IMR-90 (cell line): ENCODE measurements at regions not wholly inside any gene's neighbourhood (a gene's known extent, or its start where the extent isn't known, plus 50 kb on each side); places are given as distances from the start of the nearest gene placed in this dataset.

Source experiments
- ATAC-seq: fragments of 200-7000 bp; cut with Tn5 transposase; 2 replicates; pipeline ENCODE4 v1.9.1; 2020; ENCODE audit warnings: low read depth, mild to moderate bottlenecking, moderate library complexity
- BruUV-seq: library from RNA; stranded (reverse); fragments of 400-500 nt; replicated peaks from 2 replicates; lab custom pipeline; 2021; lab: Mats Ljungman, UMichigan
- CTCF ChIA-PET: fragments of 300-600 bp; formaldehyde crosslinking; extraction: SDS; loops from one replicate; lab custom pipeline; 2021; ENCODE audit warnings: antibody characterized with exemption; lab: Yijun Ruan, JAX
- POLR2A ChIA-PET: fragments of 300-600 bp; sonication (Branson Sonifier 250); formaldehyde crosslinking; loops from one replicate; lab custom pipeline; 2022; ENCODE audit warnings: antibody characterized with exemption; ENCODE audit not compliant: unreplicated experiment; lab: Charles Lee
- DNase-seq: peaks from one replicate; pipeline ENCODE4 v3.0.0; 2013
- H2AFZ ChIP-seq: replicated peaks from 2 replicates; pipeline ENCODE3; 2013; ENCODE audit warnings: low read length, mild to moderate bottlenecking; ENCODE audit not compliant: poor library complexity
- H2AK5ac ChIP-seq: 2 replicates; pipeline ENCODE4 v1.6.1; 2013; ENCODE audit warnings: low read depth, low read length, inconsistent platforms
- H2AK9ac ChIP-seq: replicated peaks from 2 replicates; pipeline ENCODE3; 2013; ENCODE audit warnings: mild to moderate bottlenecking, low read depth, low read length, moderate library complexity; ENCODE audit not compliant: poor library complexity
- H2BK120ac ChIP-seq: 2 replicates; pipeline ENCODE4 v1.6.1; 2013; ENCODE audit warnings: low read depth, low read length, inconsistent platforms
- H2BK15ac ChIP-seq: 3 replicates; pipeline ENCODE4 v1.6.1; 2013; ENCODE audit warnings: low read depth, low read length, inconsistent platforms
- H2BK20ac ChIP-seq: 2 replicates; pipeline ENCODE4 v1.6.1; 2013; ENCODE audit warnings: low read depth, mild to moderate bottlenecking, inconsistent platforms, low read length, moderate library complexity
- H2BK5ac ChIP-seq: 2 replicates; pipeline ENCODE4 v1.6.1; 2013; ENCODE audit warnings: mild to moderate bottlenecking, low read depth, low read length, inconsistent platforms; ENCODE audit not compliant: poor library complexity, severe bottlenecking
- H3K14ac ChIP-seq: replicated peaks from 2 replicates; pipeline ENCODE4 v1.6.1; 2013; ENCODE audit warnings: low read depth, low read length, inconsistent platforms
- H3K18ac ChIP-seq: 2 replicates; pipeline ENCODE4 v1.6.1; 2013; ENCODE audit warnings: low read depth, low read length, control low read depth
- H3K23ac ChIP-seq: 2 replicates; pipeline ENCODE4 v1.6.1; 2013; ENCODE audit warnings: low read depth, low read length, inconsistent platforms
- H3K27ac ChIP-seq: 2 replicates; pipeline ENCODE4 v1.5.1; 2013; ENCODE audit warnings: mild to moderate bottlenecking, control low read depth, low read length; ENCODE audit not compliant: insufficient read depth
- H3K27me3 ChIP-seq: 2 replicates; pipeline ENCODE4 v1.6.1; 2013; ENCODE audit warnings: low read length; ENCODE audit not compliant: control insufficient read depth, insufficient read depth
- H3K36me3 ChIP-seq: 2 replicates; pipeline ENCODE4 v1.6.1; 2013; ENCODE audit warnings: low read length, mixed read lengths; ENCODE audit not compliant: control insufficient read depth, insufficient read depth
- H3K4ac ChIP-seq: 2 replicates; pipeline ENCODE4 v1.6.1; 2013; ENCODE audit warnings: low read depth, low read length, inconsistent platforms
- H3K4me1 ChIP-seq: 2 replicates; pipeline ENCODE4 v1.6.1; 2013; ENCODE audit warnings: low read length, mixed read lengths; ENCODE audit not compliant: control insufficient read depth, insufficient read depth
- H3K4me2 ChIP-seq: 2 replicates; pipeline ENCODE4 v1.6.1; 2013; ENCODE audit warnings: low read depth, mild to moderate bottlenecking, control low read depth, low read length, moderate library complexity
- H3K4me3 ChIP-seq: 2 replicates; pipeline ENCODE4 v1.5.1; 2013; ENCODE audit warnings: low read depth, mild to moderate bottlenecking, control low read depth, low read length, moderate library complexity; ENCODE audit not compliant: insufficient read depth
- H3K56ac ChIP-seq: 2 replicates; pipeline ENCODE4 v1.6.1; 2013; ENCODE audit warnings: low read length, inconsistent platforms; ENCODE audit not compliant: insufficient read depth; ENCODE audit errors: extremely low read depth
- H3K79me1 ChIP-seq, 2 experiments: 2 replicates each; pipeline ENCODE4 v1.6.1; 2013; ENCODE audit warnings: low read length in 2 of 2, inconsistent platforms in 1 of 2, low read depth in 1 of 2
- H3K9ac ChIP-seq: 2 replicates; pipeline ENCODE4 v1.6.1; 2013; ENCODE audit warnings: low read depth, low read length, control low read depth
- H3K9me1 ChIP-seq: 2 replicates; pipeline ENCODE4 v1.6.1; 2013; ENCODE audit warnings: low read length, inconsistent platforms; ENCODE audit not compliant: insufficient read depth
- H3K9me3 ChIP-seq: 2 replicates; pipeline ENCODE4 v1.6.1; 2013; ENCODE audit warnings: low read length; ENCODE audit not compliant: control insufficient read depth, insufficient read depth
- H4K20me1 ChIP-seq: 2 replicates; pipeline ENCODE4 v1.6.1; 2013; ENCODE audit warnings: low read length, inconsistent platforms; ENCODE audit not compliant: insufficient read depth
- H4K5ac ChIP-seq: 2 replicates; pipeline ENCODE4 v1.6.1; 2013; ENCODE audit warnings: mild to moderate bottlenecking, low read depth, low read length, control low read depth
- H4K8ac ChIP-seq, 2 experiments: 2 replicates each; pipeline ENCODE4 v1.6.1; 2013; ENCODE audit warnings: low read depth in 2 of 2, low read length in 2 of 2, control low read depth in 1 of 2, inconsistent platforms in 1 of 2
- H4K91ac ChIP-seq: 2 replicates; pipeline ENCODE4 v1.6.1; 2013; ENCODE audit warnings: low read depth, low read length, inconsistent platforms; ENCODE audit not compliant: insufficient read depth
- BHLHE40 ChIP-seq: fragments of 150-350 bp; IDR thresholded peaks from 2 replicates; pipeline ENCODE4 v1.6.1; 2016; ENCODE audit warnings: mild to moderate bottlenecking, low read depth, low read length
- CEBPB ChIP-seq: IDR thresholded peaks from 2 replicates; pipeline ENCODE4 v1.6.1; 2012; ENCODE audit warnings: low read depth, low read length, improper control_type of control experiment
- CHD1 ChIP-seq: IDR thresholded peaks from 2 replicates; pipeline ENCODE4 v1.6.1; 2012; ENCODE audit warnings: low read depth, low read length, improper control_type of control experiment
- CTCF ChIP-seq: conservative IDR thresholded peaks from 2 replicates; pipeline ENCODE4 v1.5.1; 2012; ENCODE audit warnings: mild to moderate bottlenecking, low read depth, low read length, improper control_type of control experiment
- FOS ChIP-seq: fragments of 150-350 bp; IDR thresholded peaks from 2 replicates; pipeline ENCODE4 v1.6.1; 2016; ENCODE audit warnings: low read depth, low read length
- MAZ ChIP-seq: IDR thresholded peaks from 2 replicates; pipeline ENCODE4 v1.6.1; 2012; ENCODE audit warnings: low read depth, mild to moderate bottlenecking, low read length, improper control_type of control experiment, moderate library complexity, borderline replicate concordance
- NFE2L2 ChIP-seq: fragments of 150-350 bp; IDR thresholded peaks from 2 replicates; pipeline ENCODE4 v1.6.1; 2016; ENCODE audit warnings: low read depth, mild to moderate bottlenecking, low read length
- POLR2A ChIP-seq: IDR thresholded peaks from 2 replicates; pipeline ENCODE4 v1.6.1; 2012; ENCODE audit warnings: mild to moderate bottlenecking, low read depth, low read length
- RAD21 ChIP-seq: IDR thresholded peaks from 2 replicates; pipeline ENCODE4 v1.6.1; 2012; ENCODE audit warnings: low read length, improper control_type of control experiment
- RFX5 ChIP-seq: IDR thresholded peaks from 2 replicates; pipeline ENCODE4 v1.8.0; 2012; ENCODE audit warnings: low read depth, mild to moderate bottlenecking, low read length, moderate library complexity
- WGBS, 2 experiments: methylation state at CpG; one replicate each; pipeline versions ENCODE4 v1.1.5 to v1.1.7; 2013; ENCODE audit warnings: missing lambda C conversion rate in 2 of 2; ENCODE audit not compliant: insufficient read length in 1 of 2; ENCODE audit errors: extremely low coverage in 2 of 2; 5-methylcytosine and 5-hydroxymethylcytosine counted together
- dilution Hi-C: fragments of 300-500 bp; cut with HindIII; formaldehyde crosslinking; loops from one replicate; pipeline ENCODE4 v1.14.3; 2018; ENCODE audit warnings: low sequenced_read_pairs; ENCODE audit not compliant: unreplicated experiment
- in situ Hi-C: fragments of 300-500 bp; cut with MboI; formaldehyde crosslinking; loops from 3 replicates; pipeline ENCODE4 v1.14.3; 2019; ENCODE audit warnings: low sequenced_read_pairs, inconsistent platforms, mixed read lengths
- intact Hi-C: fragments of 100-400 bp; cut with micrococcal nuclease; formaldehyde crosslinking; loops from 2 replicates; pipeline ENCODE4 v1.10.0; 2022
- TF ChIP-seq, protein P1 (sequence below): fragments of 150-350 bp; IDR thresholded peaks from 2 replicates; pipeline ENCODE4 v1.6.1; 2017; ENCODE audit warnings: mild to moderate bottlenecking, antibody characterized with exemption, low read length, low read depth

GRCh38 chr5:118228489-118228888 is 759.9 kb downstream of the DTWD2 start:
- POLR2A ChIA-PET, result no interaction called here
- intact Hi-C loops, result no loop called here
- no peaks in the 10 kb centered on the region for H3K27me3 ChIP-seq

More at GRCh38 chr5:118228489-118228888, 759.9 kb downstream of the DTWD2 start:
- Histone ChIP-seq H2AK9ac (no peak overlapping the region), H3K27ac (no peak overlapping the region), H4K5ac (no peak overlapping the region), H3K9me3 (no peaks in the 10 kb centered on the region), H4K20me1 (no peaks in the 10 kb centered on the region), H3K4ac (no peak overlapping the region), H3K23ac (no peak overlapping the region), H2BK120ac (no peak overlapping the region), H3K4me1 (no peaks in the 10 kb centered on the region), H3K4me2 (no peak overlapping the region), H4K91ac (no peak overlapping the region), H3K9ac (no peak overlapping the region), H2BK20ac (no peak overlapping the region), H3K36me3 (no peaks in the 10 kb centered on the region), H3K9me1 (no peaks in the 10 kb centered on the region), H3K14ac (no peak overlapping the region), H3K56ac (no peak overlapping the region), H3K18ac (no peak overlapping the region), H2AK5ac (no peak overlapping the region), H2BK15ac (no peak overlapping the region), H3K79me1 (no peaks in the 10 kb centered on the region), H2BK5ac (no peak overlapping the region), H4K8ac (no peak overlapping the region), H2AFZ (no peak overlapping the region), H3K4me3 (no peak overlapping the region)
- in situ Hi-C loops, result no loop called here
- dilution Hi-C loops, result no loop called here
- ATAC-seq (no peak), DNase-seq (no peak)
- BruUV-seq, result no TSS peak
- CTCF ChIA-PET, result no interaction called here
- WGBS, 2 experiments, result no CpG with 5 or more reads among the region's 2 CpGs
- no peak for TF ChIP-seq CEBPB
- TF ChIP-seq CTCF, result no peak
- TF ChIP-seq MAZ, result no peak
- TF ChIP-seq POLR2A, result no peak
- no peak for TF ChIP-seq FOS
- TF ChIP-seq CHD1, result no peak
- TF ChIP-seq RAD21, result no peak
- TF ChIP-seq RFX5, result no peak
- TF ChIP-seq, protein P1, sequence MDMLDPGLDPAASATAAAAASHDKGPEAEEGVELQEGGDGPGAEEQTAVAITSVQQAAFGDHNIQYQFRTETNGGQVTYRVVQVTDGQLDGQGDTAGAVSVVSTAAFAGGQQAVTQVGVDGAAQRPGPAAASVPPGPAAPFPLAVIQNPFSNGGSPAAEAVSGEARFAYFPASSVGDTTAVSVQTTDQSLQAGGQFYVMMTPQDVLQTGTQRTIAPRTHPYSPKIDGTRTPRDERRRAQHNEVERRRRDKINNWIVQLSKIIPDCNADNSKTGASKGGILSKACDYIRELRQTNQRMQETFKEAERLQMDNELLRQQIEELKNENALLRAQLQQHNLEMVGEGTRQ, result no peak
- no peak for TF ChIP-seq NFE2L2
- no peak for TF ChIP-seq BHLHE40
